RWPE2 (cell line): ENCODE measurements at regions not wholly inside any gene's neighbourhood (a gene's known extent, or its start where the extent isn't known, plus 50 kb on each side); places are given as distances from the start of the nearest gene placed in this dataset.

Source experiments
- ATAC-seq: fragments of 200-7000 bp; cut with Tn5 transposase; 3 replicates; pipeline ENCODE4 v1.9.1; 2021; ENCODE audit warnings: low read depth
- DNase-seq: peaks from one replicate; pipeline ENCODE4 v3.0.0-alpha.2; 2020; ENCODE audit warnings: low spot score
- H3K27ac ChIP-seq: fragments of 450-650 bp; 2 replicates; pipeline ENCODE4 v1.5.1; 2017; ENCODE audit warnings: mild to moderate bottlenecking; ENCODE audit not compliant: poor library complexity, severe bottlenecking
- H3K27me3 ChIP-seq: fragments of 250-450 bp; sonication (Bioruptor Pico); 2 replicates; pipeline ENCODE4 v1.5.1; 2021; ENCODE audit warnings: mild to moderate bottlenecking, moderate library complexity; ENCODE audit not compliant: insufficient read depth, poor library complexity, severe bottlenecking
- H3K36me3 ChIP-seq: fragments of 250-450 bp; sonication (Bioruptor Pico); 2 replicates; pipeline ENCODE4 v1.5.1; 2020; ENCODE audit warnings: low read depth, mild to moderate bottlenecking, moderate library complexity
- H3K4me1 ChIP-seq: fragments of 250-450 bp; sonication (Bioruptor Pico); 2 replicates; pipeline ENCODE4 v1.5.1; 2021; ENCODE audit warnings: mild to moderate bottlenecking, moderate library complexity; ENCODE audit not compliant: insufficient read depth, poor library complexity, severe bottlenecking
- H3K4me3 ChIP-seq: fragments of 250-450 bp; sonication (Bioruptor Pico); 2 replicates; pipeline ENCODE4 v1.5.1; 2021; ENCODE audit warnings: mild to moderate bottlenecking, moderate library complexity; ENCODE audit not compliant: severe bottlenecking
- H3K9me3 ChIP-seq: fragments of 250-450 bp; sonication (Bioruptor Pico); 2 replicates; pipeline ENCODE4 v1.5.1; 2021; ENCODE audit warnings: mild to moderate bottlenecking, moderate library complexity; ENCODE audit not compliant: severe bottlenecking
- TF ChIP-seq, protein P1 (sequence below): fragments of 450-650 bp; IDR thresholded peaks from one replicate; pipeline ENCODE4 v1.5.1; 2017; ENCODE audit warnings: mild to moderate bottlenecking, moderate library complexity; ENCODE audit not compliant: poor library complexity, severe bottlenecking

- Histone ChIP-seq H3K4me1 (no peaks in the 10 kb centered on the region), H3K36me3 (no peaks in the 10 kb centered on the region), H3K4me3 (no peak overlapping the region), H3K27ac (no peak overlapping the region), H3K9me3 (no peaks in the 10 kb centered on the region), H3K27me3 (peaks cover 28% of the 10 kb centered on the region)
- no peak for ATAC-seq
- TF ChIP-seq, protein P1, sequence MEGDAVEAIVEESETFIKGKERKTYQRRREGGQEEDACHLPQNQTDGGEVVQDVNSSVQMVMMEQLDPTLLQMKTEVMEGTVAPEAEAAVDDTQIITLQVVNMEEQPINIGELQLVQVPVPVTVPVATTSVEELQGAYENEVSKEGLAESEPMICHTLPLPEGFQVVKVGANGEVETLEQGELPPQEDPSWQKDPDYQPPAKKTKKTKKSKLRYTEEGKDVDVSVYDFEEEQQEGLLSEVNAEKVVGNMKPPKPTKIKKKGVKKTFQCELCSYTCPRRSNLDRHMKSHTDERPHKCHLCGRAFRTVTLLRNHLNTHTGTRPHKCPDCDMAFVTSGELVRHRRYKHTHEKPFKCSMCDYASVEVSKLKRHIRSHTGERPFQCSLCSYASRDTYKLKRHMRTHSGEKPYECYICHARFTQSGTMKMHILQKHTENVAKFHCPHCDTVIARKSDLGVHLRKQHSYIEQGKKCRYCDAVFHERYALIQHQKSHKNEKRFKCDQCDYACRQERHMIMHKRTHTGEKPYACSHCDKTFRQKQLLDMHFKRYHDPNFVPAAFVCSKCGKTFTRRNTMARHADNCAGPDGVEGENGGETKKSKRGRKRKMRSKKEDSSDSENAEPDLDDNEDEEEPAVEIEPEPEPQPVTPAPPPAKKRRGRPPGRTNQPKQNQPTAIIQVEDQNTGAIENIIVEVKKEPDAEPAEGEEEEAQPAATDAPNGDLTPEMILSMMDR = no peak
- DNase-seq = no peak
These were observed 514.4 kb upstream of the SALL1 start for GRCh38 chr16:51665436-51665998.

DNA sequence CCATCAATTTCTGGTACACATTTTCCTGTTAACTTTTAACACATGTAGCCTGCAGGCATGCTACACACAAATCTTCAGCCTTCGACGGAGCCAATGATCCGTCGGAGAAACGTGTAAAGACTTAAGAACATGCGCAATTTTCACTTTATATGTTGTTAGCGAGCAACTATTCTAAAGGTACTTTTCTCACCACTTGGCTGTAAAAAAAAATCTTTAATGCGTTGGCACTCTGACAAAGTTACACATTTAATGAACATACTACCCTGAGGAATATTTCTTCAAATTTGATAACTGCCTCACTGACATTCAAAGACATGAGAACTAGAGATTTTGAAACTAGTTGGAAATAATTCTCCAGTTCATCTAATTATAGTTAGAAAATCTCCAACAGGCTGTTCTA lies 507.5 kb upstream of the SALL1 start:
- TF ChIP-seq, protein P1 = no peak
- no peak for DNase-seq

DNA sequence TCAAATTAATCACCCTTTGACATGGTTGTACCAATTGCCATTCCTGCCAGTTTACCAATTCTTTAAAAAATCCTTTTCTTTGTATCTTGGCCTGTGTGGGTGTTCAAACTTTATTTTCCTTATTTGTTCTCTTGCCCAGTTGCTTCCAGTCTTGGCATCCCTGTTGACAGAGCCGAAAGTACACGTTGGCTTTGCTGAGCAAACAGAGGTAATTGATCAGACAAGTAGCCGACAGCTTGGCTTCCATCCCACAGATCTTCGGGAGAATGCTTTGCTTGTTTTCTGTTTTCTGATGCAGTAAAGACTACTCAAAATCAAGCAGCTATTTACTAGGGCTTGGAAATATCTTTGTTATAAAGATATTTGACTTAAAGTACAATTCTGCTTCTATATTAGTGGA lies 506.8 kb upstream of the SALL1 start:
- Histone ChIP-seq H3K9me3 (no peaks in the 10 kb centered on the region), H3K27ac (no peak overlapping the region), H3K4me3 (no peak overlapping the region), H3K36me3 (no peaks in the 10 kb centered on the region), H3K27me3 (peaks cover 29% of the 10 kb centered on the region), H3K4me1 (no peaks in the 10 kb centered on the region)
- ATAC-seq (no peak), DNase-seq (no peak)
- TF ChIP-seq, protein P1 = no peak

More for the DNA sequence above, 507.5 kb upstream of the SALL1 start:
- Histone ChIP-seq H3K9me3 (no peaks in the 10 kb centered on the region), H3K36me3 (no peaks in the 10 kb centered on the region), H3K4me1 (no peaks in the 10 kb centered on the region), H3K27me3 (peaks cover 29% of the 10 kb centered on the region), H3K27ac (no peak overlapping the region), H3K4me3 (no peak overlapping the region)
- no peak for ATAC-seq

- Histone ChIP-seq H3K4me3 (no peak overlapping the region), H3K27me3 (peaks cover 39% of the 10 kb centered on the region), H3K4me1 (no peaks in the 10 kb centered on the region), H3K27ac (no peak overlapping the region), H3K9me3 (no peaks in the 10 kb centered on the region), H3K36me3 (no peaks in the 10 kb centered on the region)
- TF ChIP-seq, protein P1 = no peak
- ATAC-seq (no peak), DNase-seq (no peak)
These were observed 504.2 kb upstream of the SALL1 start for GRCh38 chr16:51655249-51655648.

- Histone ChIP-seq H3K9me3 (no peaks in the 10 kb centered on the region), H3K36me3 (no peaks in the 10 kb centered on the region), H3K4me3 (no peak overlapping the region), H3K27me3 (peaks cover 22% of the 10 kb centered on the region), H3K27ac (no peak overlapping the region), H3K4me1 (no peaks in the 10 kb centered on the region)
- DNase-seq (no peak), ATAC-seq (no peak)
- TF ChIP-seq, protein P1 = no peak
These were observed 500.0 kb upstream of the SALL1 start for GRCh38 chr16:51651061-51651466.
